ES-I3 (cell line): ENCODE measurements at regions not wholly inside any gene's neighbourhood (a gene's known extent, or its start where the extent isn't known, plus 50 kb on each side); places are given as distances from the start of the nearest gene placed in this dataset.

Source experiments
- H3K36me3 ChIP-seq: 2 replicates; pipeline ENCODE4 v1.6.1; 2013; ENCODE audit warnings: mild to moderate bottlenecking, low read length, control low read depth, moderate library complexity; ENCODE audit not compliant: insufficient read depth
- H3K4me1 ChIP-seq: 2 replicates; pipeline ENCODE4 v1.6.1; 2013; ENCODE audit warnings: mild to moderate bottlenecking, control low read depth, low read length; ENCODE audit not compliant: insufficient read depth
- H3K9ac ChIP-seq: 2 replicates; pipeline ENCODE4 v1.6.1; 2013; ENCODE audit warnings: low read depth, mild to moderate bottlenecking, low read length, moderate library complexity
- H3K9me3 ChIP-seq: 2 replicates; pipeline ENCODE4 v1.6.1; 2013; ENCODE audit warnings: mild to moderate bottlenecking, low read length, moderate library complexity; ENCODE audit not compliant: control insufficient read depth, insufficient read depth

DNA sequence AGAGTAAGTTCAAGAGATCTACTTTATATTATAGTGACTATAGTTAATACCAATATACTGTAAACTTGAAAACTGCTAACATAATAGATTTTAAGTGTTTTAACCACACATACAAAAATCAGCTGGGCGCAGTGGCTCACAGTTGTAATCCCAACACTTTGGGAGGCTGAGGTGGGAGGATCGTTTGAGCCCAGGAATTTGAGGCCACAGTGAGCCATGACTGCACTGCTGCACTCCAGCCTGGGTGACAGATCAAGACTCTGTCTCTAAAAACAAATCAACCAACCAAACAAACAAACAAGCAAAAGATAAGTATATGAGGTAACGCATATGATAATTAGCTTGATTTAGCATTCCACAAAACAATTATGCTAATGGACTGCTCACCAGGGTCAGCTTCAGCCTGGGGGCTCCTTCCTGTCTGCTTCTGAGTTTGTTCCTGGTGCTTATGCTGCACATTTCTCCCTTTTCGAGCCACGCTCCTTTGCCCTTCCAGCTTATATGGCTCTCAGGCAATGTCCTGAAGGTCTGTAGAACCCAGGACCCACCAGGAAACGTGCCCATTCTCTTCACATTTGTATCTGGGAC lies 357.6 kb downstream of the EN1 start:
- H3K36me3 ChIP-seq: no peaks in the 10 kb centered on the region
- H3K9ac ChIP-seq: no peak overlapping the region; the same call in 1 of the 2 replicates
- H3K4me1 ChIP-seq: peaks cover 15% of the 10 kb centered on the region
- no peaks in the 10 kb centered on the region for H3K9me3 ChIP-seq

DNA sequence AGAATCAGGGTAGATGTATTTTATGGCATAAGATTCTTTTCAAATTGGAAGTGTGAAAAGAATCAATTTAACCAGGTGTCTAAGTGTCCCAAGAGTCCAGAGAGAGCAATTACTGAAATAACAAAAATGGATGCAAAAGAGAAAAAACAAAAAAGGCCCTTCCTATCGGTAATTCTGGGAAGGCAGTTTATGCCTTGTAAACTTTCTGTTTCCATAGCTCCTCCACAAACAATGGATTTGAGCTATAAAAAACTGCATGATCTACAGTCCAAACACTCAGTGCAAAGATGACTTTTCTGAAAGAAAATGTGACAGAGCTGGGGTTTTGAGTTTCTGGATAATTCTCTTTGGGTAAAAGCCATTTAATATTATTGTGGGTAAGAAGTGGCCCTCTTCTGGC lies 366.1 kb downstream of the EN1 start:
- no peaks in the 10 kb centered on the region for H3K9me3 ChIP-seq
- no peaks in the 10 kb centered on the region for H3K36me3 ChIP-seq
- H3K9ac ChIP-seq: no peak overlapping the region
- no peaks in the 10 kb centered on the region; the same call in 1 of the 2 replicates for H3K4me1 ChIP-seq

DNA sequence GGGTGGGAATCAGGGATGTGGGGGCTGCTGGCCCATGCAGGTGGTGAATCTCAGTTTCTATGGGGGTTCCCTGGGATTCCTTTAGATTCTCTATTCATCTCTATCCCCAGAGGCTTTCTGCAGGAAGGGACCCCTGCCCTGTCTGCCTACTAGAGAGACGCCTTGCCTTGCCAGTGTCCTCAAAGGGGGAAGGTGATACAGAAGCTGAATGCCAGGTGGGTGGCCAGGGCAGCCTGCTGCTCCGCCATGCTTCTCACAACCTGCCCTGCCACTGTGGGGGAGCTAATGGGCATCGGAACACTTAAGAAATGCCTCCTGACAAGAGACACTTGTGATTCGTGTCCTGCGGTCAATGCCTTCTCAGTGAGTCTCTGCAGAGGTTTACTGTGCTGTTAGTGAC lies 368.4 kb downstream of the EN1 start:
- Histone ChIP-seq H3K4me1 (peaks cover 12% of the 10 kb centered on the region), H3K9ac (no peak overlapping the region), H3K9me3 (no peaks in the 10 kb centered on the region), H3K36me3 (no peaks in the 10 kb centered on the region)

- no peaks in the 10 kb centered on the region for H3K9me3 ChIP-seq
- H3K36me3 ChIP-seq: no peaks in the 10 kb centered on the region
- peaks cover 17% of the 10 kb centered on the region for H3K4me1 ChIP-seq
- H3K9ac ChIP-seq: no peak overlapping the region
Observed at GRCh38 chr2:118477111-118477862, 370.2 kb downstream of the EN1 start.

DNA sequence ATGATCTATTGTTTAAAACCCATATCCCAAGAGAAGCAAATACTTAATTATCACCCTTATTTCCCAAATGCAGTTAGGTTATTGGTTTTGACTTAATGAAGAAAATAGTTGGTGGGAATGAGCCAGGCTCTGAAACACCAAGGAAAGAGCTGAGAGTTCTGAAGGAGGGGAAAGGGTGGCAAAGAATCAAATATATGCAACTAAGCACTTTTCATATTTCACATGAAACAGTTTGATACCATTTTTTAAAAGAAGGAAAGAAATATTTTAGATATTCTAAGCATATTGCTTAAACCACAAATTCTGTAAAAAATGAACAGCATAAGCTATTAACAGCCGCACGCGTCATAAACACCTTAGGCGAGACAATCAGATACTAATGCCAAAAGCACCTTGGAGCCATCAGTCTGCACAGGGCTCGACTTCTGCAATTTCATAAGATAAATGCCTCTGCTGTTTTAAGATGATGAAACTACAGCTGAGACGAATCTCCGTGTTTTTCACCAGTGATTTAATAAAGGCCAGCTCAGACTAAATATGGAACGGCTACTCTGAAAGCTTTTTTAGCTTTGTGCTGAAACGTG lies 371.7 kb downstream of the EN1 start:
- no peaks in the 10 kb centered on the region for H3K36me3 ChIP-seq
- H3K9me3 ChIP-seq: no peaks in the 10 kb centered on the region
- H3K9ac ChIP-seq: no peak overlapping the region
- H3K4me1 ChIP-seq: peaks cover 17% of the 10 kb centered on the region

GRCh38 chr2:118474541-118474920 lies 372.9 kb downstream of the EN1 start:
- no peak overlapping the region for H3K9ac ChIP-seq
- H3K9me3 ChIP-seq: no peaks in the 10 kb centered on the region
- H3K36me3 ChIP-seq: no peaks in the 10 kb centered on the region
- peaks cover 17% of the 10 kb centered on the region for H3K4me1 ChIP-seq

DNA sequence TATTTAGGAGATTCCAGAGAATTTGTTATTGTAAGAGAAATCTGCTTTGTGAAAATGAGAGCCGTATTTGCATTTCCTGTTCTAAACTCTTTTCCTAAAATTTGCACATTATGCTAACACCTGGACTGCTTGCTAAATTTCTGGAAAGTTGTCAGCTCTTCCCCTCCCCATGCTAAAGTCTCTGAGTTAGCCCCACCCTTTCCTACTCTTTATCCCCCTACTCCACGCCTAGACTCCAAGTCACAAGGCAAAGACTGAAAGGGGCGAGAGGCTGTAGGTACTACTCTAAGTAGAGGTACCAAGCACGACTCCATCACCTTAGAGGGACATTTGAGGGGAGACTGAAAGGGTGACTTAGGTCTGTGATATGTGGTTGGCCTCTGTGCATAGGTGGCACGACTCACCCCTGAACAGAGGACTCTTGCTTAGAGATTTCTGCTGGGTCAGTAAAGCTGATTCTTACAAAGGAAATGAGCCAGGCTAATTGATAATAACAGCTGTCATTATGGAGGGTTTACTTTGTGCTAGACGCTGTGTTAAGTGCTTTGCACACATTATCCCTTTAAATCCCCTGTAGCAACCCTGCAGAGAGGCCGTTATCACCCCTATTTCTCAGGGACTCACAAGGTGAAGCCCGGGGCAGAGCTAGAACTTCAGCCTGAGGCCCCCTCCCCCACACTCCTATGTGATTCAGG lies 373.5 kb downstream of the EN1 start:
- Histone ChIP-seq H3K4me1 (peaks cover 20% of the 10 kb centered on the region), H3K9me3 (no peaks in the 10 kb centered on the region), H3K36me3 (no peaks in the 10 kb centered on the region), H3K9ac (no peak overlapping the region)

GRCh38 chr2:118473241-118473640 lies 374.2 kb downstream of the EN1 start:
- Histone ChIP-seq H3K36me3 (no peaks in the 10 kb centered on the region), H3K4me1 (peaks cover 21% of the 10 kb centered on the region), H3K9ac (no peak overlapping the region), H3K9me3 (no peaks in the 10 kb centered on the region)

DNA sequence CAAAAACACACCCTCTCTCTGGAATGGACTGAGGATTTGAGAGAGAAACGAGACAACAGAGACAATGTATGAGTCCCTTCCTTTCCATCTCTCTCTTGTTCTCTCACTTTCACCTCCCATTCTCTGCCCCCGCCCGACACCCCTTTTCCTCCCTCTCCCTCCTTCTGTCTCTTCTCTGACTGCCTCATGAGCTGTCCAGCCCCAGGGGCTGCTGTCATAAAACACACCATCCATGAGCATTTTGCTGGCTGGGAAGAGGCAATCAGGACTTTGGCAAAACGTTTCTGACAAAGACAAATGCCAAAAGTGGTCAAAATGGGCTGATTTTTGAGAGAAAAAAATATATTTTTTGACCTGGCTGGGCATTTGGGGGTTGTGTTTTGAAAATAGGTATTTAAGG lies 377.2 kb downstream of the EN1 start:
- Histone ChIP-seq H3K9me3 (no peaks in the 10 kb centered on the region), H3K9ac (no peak overlapping the region), H3K36me3 (no peaks in the 10 kb centered on the region), H3K4me1 (peaks cover 21% of the 10 kb centered on the region)

- H3K36me3 ChIP-seq: no peaks in the 10 kb centered on the region
- no peak overlapping the region for H3K9ac ChIP-seq
- peaks cover 10% of the 10 kb centered on the region for H3K4me1 ChIP-seq
- no peaks in the 10 kb centered on the region for H3K9me3 ChIP-seq
Observed at GRCh38 chr2:118469103-118469502, 378.3 kb downstream of the EN1 start.

DNA sequence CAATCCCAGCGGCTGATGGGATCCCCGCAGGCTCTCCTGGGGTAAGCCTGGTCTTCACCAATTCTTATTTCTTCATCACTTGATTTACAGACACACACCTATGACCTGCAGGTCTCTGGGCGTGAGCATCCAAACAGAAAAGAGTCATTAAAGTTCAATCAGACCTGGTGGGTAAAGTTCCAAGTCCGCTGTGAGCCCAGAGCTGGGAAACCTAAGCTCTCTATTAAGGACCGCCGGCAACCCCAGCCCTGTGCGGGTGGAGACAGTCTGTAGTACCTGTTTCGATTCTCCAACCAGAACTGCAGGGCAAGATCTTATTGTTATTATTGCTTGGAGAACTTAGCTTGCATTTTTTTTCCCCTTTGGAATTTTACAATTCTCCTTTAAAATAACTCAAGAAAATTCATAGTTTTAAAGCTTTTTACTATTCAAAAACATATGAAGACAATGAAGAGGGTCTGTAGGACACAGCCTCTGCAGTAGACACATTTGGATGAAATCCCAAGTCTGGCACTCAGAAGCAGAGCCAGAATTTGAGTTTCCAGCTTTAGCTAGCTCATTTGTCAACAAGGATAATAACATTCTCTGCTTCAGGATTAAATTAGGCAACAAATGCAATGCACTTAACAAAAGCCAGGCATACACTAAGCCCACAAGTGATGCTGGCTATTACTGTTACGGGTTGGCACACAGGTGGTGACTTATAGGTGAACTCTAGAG lies 376.4 kb downstream of the INSIG2 start:
- Histone ChIP-seq H3K4me1 (peaks cover 4% of the 10 kb centered on the region; the same call in 1 of the 2 replicates), H3K9ac (no peak overlapping the region), H3K36me3 (no peaks in the 10 kb centered on the region), H3K9me3 (no peaks in the 10 kb centered on the region)

DNA sequence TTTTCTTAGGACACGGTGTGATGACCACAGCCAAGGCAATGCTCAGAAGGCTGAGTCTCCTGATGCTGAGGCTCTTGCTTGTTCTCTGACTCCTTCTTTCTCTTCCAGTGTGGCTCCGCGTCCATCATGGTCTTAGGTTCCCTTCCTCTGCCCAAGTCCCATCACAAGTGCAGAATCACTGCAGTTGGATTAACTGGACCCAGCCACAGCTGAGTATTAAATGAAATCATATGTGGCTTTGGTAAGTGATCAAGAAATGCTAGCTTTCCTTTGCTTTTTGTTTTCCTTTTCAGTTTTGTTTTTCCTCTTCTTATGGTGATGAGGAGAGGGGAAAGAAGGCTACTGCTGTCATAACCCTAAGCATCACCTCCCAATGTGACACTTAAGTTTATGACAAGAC lies 375.8 kb downstream of the INSIG2 start:
- Histone ChIP-seq H3K9me3 (no peaks in the 10 kb centered on the region), H3K36me3 (no peaks in the 10 kb centered on the region), H3K4me1 (peaks cover 2% of the 10 kb centered on the region; the same call in 1 of the 2 replicates), H3K9ac (no peak overlapping the region)

- no peak overlapping the region for H3K9ac ChIP-seq
- H3K4me1 ChIP-seq: no peaks in the 10 kb centered on the region
- H3K9me3 ChIP-seq: no peaks in the 10 kb centered on the region
Observed at GRCh38 chr2:118460425-118460824, 372.2 kb downstream of the INSIG2 start.

GRCh38 chr2:118459426-118459825 lies 371.2 kb downstream of the INSIG2 start:
- Histone ChIP-seq H3K9me3 (no peaks in the 10 kb centered on the region), H3K9ac (no peak overlapping the region), H3K36me3 (no peaks in the 10 kb centered on the region), H3K4me1 (no peaks in the 10 kb centered on the region)

More at GRCh38 chr2:118460425-118460824, 372.2 kb downstream of the INSIG2 start:
- no peaks in the 10 kb centered on the region for H3K36me3 ChIP-seq
